Endodermal cell (in vitro differentiated cells): ENCODE measurements at regions not wholly inside any gene's neighbourhood (a gene's known extent, or its start where the extent isn't known, plus 50 kb on each side); places are given as distances from the start of the nearest gene placed in this dataset.

Experiments
- DNase-seq: peaks from one replicate; pipeline ENCODE4 v3.0.0-alpha.2; 2017
- H3K27ac ChIP-seq: 2 replicates; pipeline ENCODE4 v1.5.1; 2013; ENCODE audit warnings: mild to moderate bottlenecking, low read depth, low read length, moderate library complexity
- H3K27me3 ChIP-seq: 2 replicates; pipeline ENCODE4 v1.6.1; 2013; ENCODE audit warnings: mild to moderate bottlenecking, low read length, moderate library complexity; ENCODE audit not compliant: insufficient read depth, control insufficient read depth, poor library complexity, severe bottlenecking
- H3K36me3 ChIP-seq: 2 replicates; pipeline ENCODE4 v1.7.0; 2013; ENCODE audit warnings: mild to moderate bottlenecking, low read length, moderate library complexity; ENCODE audit not compliant: control insufficient read depth, insufficient read depth
- H3K4me1 ChIP-seq: one replicate; pipeline ENCODE4 v1.7.0; 2013; ENCODE audit warnings: low read length; ENCODE audit not compliant: control insufficient read depth, insufficient read depth
- H3K4me3 ChIP-seq: 2 replicates; pipeline ENCODE4 v1.5.1; 2013; ENCODE audit warnings: mild to moderate bottlenecking, low read length, moderate library complexity
- H3K9ac ChIP-seq: 2 replicates; pipeline ENCODE4 v1.6.1; 2013; ENCODE audit warnings: mild to moderate bottlenecking, low read length, moderate library complexity; ENCODE audit not compliant: poor library complexity, severe bottlenecking; ENCODE audit errors: extremely low read depth
- H3K9me3 ChIP-seq: 2 replicates; pipeline ENCODE4 v1.6.1; 2013; ENCODE audit warnings: mild to moderate bottlenecking, low read length, moderate library complexity; ENCODE audit not compliant: control insufficient read depth
- H3K27ac Mint-ChIP-seq: 2 replicates; pipeline ENCODE4 v1.8.0; 2020; ENCODE audit warnings: mixed read lengths
- H3K27me3 Mint-ChIP-seq: 2 replicates; pipeline ENCODE4 v1.8.0; 2021; ENCODE audit warnings: mild to moderate bottlenecking, mixed read lengths; ENCODE audit not compliant: insufficient read depth
- H3K36me3 Mint-ChIP-seq: 2 replicates; pipeline ENCODE4 v1.8.0; 2020; ENCODE audit warnings: low read depth, mixed read lengths
- H3K4me1 Mint-ChIP-seq: 2 replicates; pipeline ENCODE4 v1.8.0; 2020; ENCODE audit warnings: mixed read lengths
- H3K4me3 Mint-ChIP-seq: 2 replicates; pipeline ENCODE4 v1.8.0; 2020; ENCODE audit warnings: mild to moderate bottlenecking, moderate library complexity, mixed read lengths
- H3K9me3 Mint-ChIP-seq: 2 replicates; pipeline ENCODE4 v1.8.0; 2020; ENCODE audit warnings: mild to moderate bottlenecking, mixed read lengths
- WGBS, 2 experiments: methylation state at CpG; one replicate each; pipeline versions ENCODE4 v1.1.5 to v1.1.7; 2013; ENCODE audit warnings: missing lambda C conversion rate in 2 of 2, mixed read lengths in 1 of 2; ENCODE audit not compliant: insufficient coverage in 1 of 2, insufficient read length in 1 of 2; 5-methylcytosine and 5-hydroxymethylcytosine counted together
- TF ChIP-seq, protein P1 (sequence below): fragments of 200-600 bp; sonication (generic); conservative IDR thresholded peaks from 2 replicates; pipeline ENCODE4 v1.5.0; 2021; ENCODE audit warnings: antibody characterized with exemption, mild to moderate bottlenecking

DNA sequence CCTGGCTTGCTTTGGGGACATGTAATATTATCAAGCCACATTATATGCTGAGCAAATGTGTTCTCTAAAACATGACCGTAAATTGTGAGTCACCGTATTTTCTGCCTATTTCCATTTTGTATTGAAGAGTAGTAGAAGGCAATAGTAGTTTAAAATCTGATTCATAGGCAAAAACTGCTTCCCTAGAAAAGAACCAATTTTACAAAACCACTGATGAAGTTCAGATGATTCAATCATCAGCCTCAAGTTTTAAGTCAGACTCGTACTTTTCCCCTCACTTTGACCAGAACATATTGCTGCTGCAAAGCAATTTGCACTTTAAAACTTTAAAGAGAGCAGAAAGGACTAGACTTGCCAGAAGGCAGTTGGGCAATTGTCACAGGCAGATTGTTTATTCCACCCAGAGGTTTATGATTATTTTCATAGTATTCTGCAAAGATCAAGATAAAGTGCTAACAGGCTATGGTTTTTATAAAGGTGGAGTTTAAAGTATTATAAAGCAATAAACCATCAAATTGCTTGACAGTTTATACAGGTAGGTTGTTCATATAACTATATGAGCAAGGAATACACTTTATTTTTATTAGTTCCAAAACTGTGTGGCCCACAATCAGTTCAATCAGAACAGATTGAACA lies 168.2 kb downstream of the ETV1 start:
- no peak for DNase-seq
- no peaks in the 10 kb centered on the region for H3K36me3 Mint-ChIP-seq
- H3K27me3 ChIP-seq = no peaks in the 10 kb centered on the region
- H3K9ac ChIP-seq = no peak overlapping the region
- WGBS, 2 experiments = 89 to 100% methylated on average over 2 to 3 of the region's 3 CpGs
- no peak overlapping the region for H3K27ac Mint-ChIP-seq
- H3K4me3 Mint-ChIP-seq = no peak overlapping the region
- no peaks in the 10 kb centered on the region for H3K27me3 Mint-ChIP-seq
- H3K4me1 Mint-ChIP-seq = no peaks in the 10 kb centered on the region
- H3K4me1 ChIP-seq = no peaks in the 10 kb centered on the region
- no peak overlapping the region for H3K4me3 ChIP-seq
- TF ChIP-seq, protein P1, sequence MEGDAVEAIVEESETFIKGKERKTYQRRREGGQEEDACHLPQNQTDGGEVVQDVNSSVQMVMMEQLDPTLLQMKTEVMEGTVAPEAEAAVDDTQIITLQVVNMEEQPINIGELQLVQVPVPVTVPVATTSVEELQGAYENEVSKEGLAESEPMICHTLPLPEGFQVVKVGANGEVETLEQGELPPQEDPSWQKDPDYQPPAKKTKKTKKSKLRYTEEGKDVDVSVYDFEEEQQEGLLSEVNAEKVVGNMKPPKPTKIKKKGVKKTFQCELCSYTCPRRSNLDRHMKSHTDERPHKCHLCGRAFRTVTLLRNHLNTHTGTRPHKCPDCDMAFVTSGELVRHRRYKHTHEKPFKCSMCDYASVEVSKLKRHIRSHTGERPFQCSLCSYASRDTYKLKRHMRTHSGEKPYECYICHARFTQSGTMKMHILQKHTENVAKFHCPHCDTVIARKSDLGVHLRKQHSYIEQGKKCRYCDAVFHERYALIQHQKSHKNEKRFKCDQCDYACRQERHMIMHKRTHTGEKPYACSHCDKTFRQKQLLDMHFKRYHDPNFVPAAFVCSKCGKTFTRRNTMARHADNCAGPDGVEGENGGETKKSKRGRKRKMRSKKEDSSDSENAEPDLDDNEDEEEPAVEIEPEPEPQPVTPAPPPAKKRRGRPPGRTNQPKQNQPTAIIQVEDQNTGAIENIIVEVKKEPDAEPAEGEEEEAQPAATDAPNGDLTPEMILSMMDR = no peak
- H3K9me3 Mint-ChIP-seq = peaks cover 17% of the 10 kb centered on the region
- no peaks in the 10 kb centered on the region for H3K36me3 ChIP-seq
- peaks cover 7% of the 10 kb centered on the region for H3K9me3 ChIP-seq
- H3K27ac ChIP-seq = no peak overlapping the region

DNA sequence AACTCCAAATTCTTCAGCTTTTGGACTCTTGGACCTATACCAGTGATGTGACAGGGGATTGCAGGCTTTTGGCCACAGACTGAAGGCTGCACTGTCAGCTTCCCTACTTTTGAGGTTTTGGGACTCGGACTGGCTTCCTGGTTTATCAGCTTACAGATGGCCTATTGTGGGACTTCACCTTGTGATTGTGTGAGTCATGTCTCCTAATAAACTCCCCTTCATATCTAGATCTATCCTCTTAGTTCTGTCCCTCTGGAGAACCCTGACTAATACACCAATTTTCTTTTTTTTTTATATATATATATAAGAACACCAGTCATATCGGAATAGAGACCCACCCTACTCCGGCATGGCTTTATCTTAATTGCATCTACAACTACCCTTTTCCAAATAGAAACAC lies 166.8 kb downstream of the ETV1 start:
- no peaks in the 10 kb centered on the region for H3K4me1 ChIP-seq
- Mint-ChIP-seq H3K4me1 (no peaks in the 10 kb centered on the region), H3K27ac (no peak overlapping the region), H3K27me3 (no peaks in the 10 kb centered on the region), H3K9me3 (peaks cover 6% of the 10 kb centered on the region), H3K36me3 (no peaks in the 10 kb centered on the region), H3K4me3 (no peak overlapping the region)
- H3K9me3 ChIP-seq = no peaks in the 10 kb centered on the region
- TF ChIP-seq, protein P1 = no peak
- WGBS, 2 experiments = 80 to 87% methylated on average over 1 of the region's 3 CpGs
- H3K4me3 ChIP-seq = no peak overlapping the region
- H3K36me3 ChIP-seq = no peaks in the 10 kb centered on the region
- DNase-seq = no peak
- H3K9ac ChIP-seq = no peak overlapping the region
- H3K27ac ChIP-seq = no peak overlapping the region
- no peaks in the 10 kb centered on the region for H3K27me3 ChIP-seq

DNA sequence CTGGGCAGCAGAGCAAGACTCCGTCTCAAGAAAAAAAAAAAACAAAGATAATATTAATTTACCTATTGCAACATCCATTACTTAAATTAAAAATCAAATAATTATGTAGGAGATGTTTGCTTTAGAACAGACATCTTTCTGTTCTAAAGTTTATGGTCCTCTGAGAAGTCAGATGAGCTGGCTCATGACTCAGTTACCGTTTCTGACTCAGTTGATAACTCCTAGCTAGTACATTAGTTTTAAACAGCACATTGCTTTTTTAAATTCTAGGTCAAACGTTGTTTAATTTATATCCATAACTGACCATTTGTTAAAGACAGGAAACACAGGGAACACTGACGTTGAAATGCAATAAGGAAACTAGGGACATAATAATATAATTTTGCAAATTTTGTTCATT lies 162.7 kb downstream of the ETV1 start:
- Mint-ChIP-seq H3K27ac (no peak overlapping the region), H3K9me3 (no peaks in the 10 kb centered on the region), H3K4me1 (peaks cover 1% of the 10 kb centered on the region), H3K27me3 (no peaks in the 10 kb centered on the region), H3K36me3 (no peaks in the 10 kb centered on the region), H3K4me3 (no peak overlapping the region)
- Histone ChIP-seq H3K9ac (no peak overlapping the region), H3K4me3 (no peak overlapping the region), H3K4me1 (peaks cover 4% of the 10 kb centered on the region), H3K27ac (no peak overlapping the region), H3K9me3 (no peaks in the 10 kb centered on the region), H3K36me3 (no peaks in the 10 kb centered on the region), H3K27me3 (no peaks in the 10 kb centered on the region)
- no peak for DNase-seq
- TF ChIP-seq, protein P1 = no peak
- 88 to 92% methylated on average over 1 to 3 of the region's 4 CpGs for WGBS, 2 experiments
